Stimulated activated CD4-positive, alpha-beta T cell treated with anti-CD3 and anti-CD28 coated beads, Interleukin-4, amount 100 ng/mL, for 48 hours (primary cell): ENCODE measurements at regions not wholly inside any gene's neighbourhood (a gene's known extent, or its start where the extent isn't known, plus 50 kb on each side); places are given as distances from the start of the nearest gene placed in this dataset.
"Not testable (repeated sequence)": the region's sequence is repeated elsewhere in the genome, so short reads cannot be mapped to it uniquely, and the experiment has no call there.

Experiments used
- DNase-seq, 2 donors: peaks; one replicate each; pipeline ENCODE4 v3.0.0-alpha.2; 2020; ENCODE audit warnings: low read depth in 2 of 2

- DNase-seq, result not testable (repeated sequence)
Observed at GRCh38 chr14:84512823-84513222, 1017.1 kb upstream of the FLRT2 start.

GRCh38 chr14:84519836-84520235 lies 1010.1 kb upstream of the FLRT2 start:
- no peak for DNase-seq

- no peak for DNase-seq
Observed at GRCh38 chr14:84520711-84521338, 1009.1 kb upstream of the FLRT2 start.

- no peak for DNase-seq
Observed at GRCh38 chr14:84523746-84524145, 1006.2 kb upstream of the FLRT2 start.

GRCh38 chr14:84527706-84528105 lies 1002.2 kb upstream of the FLRT2 start:
- no peak for DNase-seq

GRCh38 chr14:84532016-84532415 lies 997.9 kb upstream of the FLRT2 start:
- no peak for DNase-seq

GRCh38 chr14:84533181-84533725 lies 996.7 kb upstream of the FLRT2 start:
- no peak for DNase-seq

GRCh38 chr14:84533791-84534190 lies 996.2 kb upstream of the FLRT2 start:
- DNase-seq, result no peak

- no peak for DNase-seq
Observed at GRCh38 chr14:84535484-84535883, 994.5 kb upstream of the FLRT2 start.

- no peak for DNase-seq
Observed at GRCh38 chr14:84535976-84536375, 994.0 kb upstream of the FLRT2 start.

- DNase-seq, result no peak
Observed at GRCh38 chr14:84541018-84541417, 988.9 kb upstream of the FLRT2 start.

GRCh38 chr14:84543859-84544258 lies 986.1 kb upstream of the FLRT2 start:
- no peak for DNase-seq

- no peak for DNase-seq
Observed at GRCh38 chr14:84544486-84545131, 985.3 kb upstream of the FLRT2 start.

GRCh38 chr14:84546236-84546635 lies 983.7 kb upstream of the FLRT2 start:
- no peak for DNase-seq

GRCh38 chr14:84554136-84554535 lies 975.8 kb upstream of the FLRT2 start:
- DNase-seq, result no peak

- no peak for DNase-seq
Observed at GRCh38 chr14:84555493-84555892, 974.5 kb upstream of the FLRT2 start.

- DNase-seq, result no peak
Observed at GRCh38 chr14:84566109-84566508, 963.8 kb upstream of the FLRT2 start.

GRCh38 chr14:84575681-84576080 lies 954.3 kb upstream of the FLRT2 start:
- DNase-seq, result no peak

- no peak for DNase-seq
Observed at GRCh38 chr14:84579292-84579691, 950.7 kb upstream of the FLRT2 start.

- DNase-seq, result no peak
Observed at GRCh38 chr14:84581041-84581440, 948.9 kb upstream of the FLRT2 start.

GRCh38 chr14:84584511-84584910 lies 945.4 kb upstream of the FLRT2 start:
- DNase-seq, result no peak

GRCh38 chr14:84591827-84592445 lies 938.0 kb upstream of the FLRT2 start:
- DNase-seq, result no peak

GRCh38 chr14:84592770-84593169 lies 937.2 kb upstream of the FLRT2 start:
- DNase-seq, result no peak
